ENCODE measurements at regions not wholly inside any gene's neighbourhood (a gene's known extent, or its start where the extent isn't known, plus 50 kb on each side); places are given as distances from the start of the nearest gene placed in this dataset.

DNA sequence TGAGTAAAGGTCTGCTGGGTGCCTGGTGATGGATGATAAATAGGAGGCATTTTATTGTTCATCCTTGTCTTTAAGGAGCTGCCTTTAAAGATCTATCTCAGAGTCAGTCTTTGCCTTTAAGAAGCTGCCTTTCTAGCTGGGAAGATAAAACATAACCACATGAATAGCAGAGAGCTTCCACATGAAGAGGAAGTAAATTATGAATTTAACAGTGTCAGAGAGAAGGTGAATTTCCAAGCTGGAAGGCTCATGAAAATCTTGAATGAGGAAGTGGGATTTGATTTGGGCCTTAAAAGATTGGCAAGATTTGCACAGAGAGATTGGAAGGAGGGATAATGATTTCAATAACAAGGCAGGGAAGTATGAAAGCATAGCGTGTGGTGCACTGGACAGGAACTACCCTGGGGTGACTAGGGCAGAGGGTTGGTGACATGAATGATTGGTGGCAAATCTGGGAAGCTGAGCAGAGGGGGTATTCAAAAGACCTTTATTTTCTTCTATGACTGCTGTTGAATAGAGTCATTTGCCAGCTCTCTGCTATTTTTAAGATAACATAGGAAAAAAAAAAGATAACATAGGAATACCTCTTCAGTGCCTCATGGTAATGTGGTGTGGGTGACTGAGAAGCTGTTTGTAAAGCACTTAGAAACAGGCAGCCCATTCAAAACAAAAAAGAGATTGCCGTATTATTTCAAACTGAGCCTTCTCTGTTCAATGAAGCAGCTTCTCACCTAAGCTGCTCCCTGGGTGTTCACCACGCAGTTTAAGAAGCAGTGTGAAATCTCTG lies 591.6 kb downstream of the PKHD1 start:
- no peak for DNase-seq

DNA sequence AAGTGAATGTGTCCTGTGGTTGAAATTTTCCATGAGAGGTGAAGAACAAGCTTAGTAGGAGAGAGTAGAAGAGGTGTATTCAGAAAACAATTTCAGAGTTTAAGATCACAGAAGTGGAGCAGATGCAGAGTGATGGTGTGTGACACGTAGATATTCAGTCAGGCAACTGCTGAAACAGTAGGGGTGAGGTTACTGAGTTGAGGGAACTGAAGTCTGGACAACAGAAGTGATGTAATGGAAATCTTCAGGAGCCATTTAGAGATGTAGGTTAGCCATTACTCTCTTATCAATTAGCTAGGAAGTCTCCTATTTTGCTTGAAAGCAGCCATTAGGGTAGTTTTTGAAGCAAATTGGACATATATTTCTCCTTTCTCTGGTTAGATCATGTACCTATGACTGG lies 584.4 kb downstream of the PKHD1 start:
- no peak for DNase-seq

DNA sequence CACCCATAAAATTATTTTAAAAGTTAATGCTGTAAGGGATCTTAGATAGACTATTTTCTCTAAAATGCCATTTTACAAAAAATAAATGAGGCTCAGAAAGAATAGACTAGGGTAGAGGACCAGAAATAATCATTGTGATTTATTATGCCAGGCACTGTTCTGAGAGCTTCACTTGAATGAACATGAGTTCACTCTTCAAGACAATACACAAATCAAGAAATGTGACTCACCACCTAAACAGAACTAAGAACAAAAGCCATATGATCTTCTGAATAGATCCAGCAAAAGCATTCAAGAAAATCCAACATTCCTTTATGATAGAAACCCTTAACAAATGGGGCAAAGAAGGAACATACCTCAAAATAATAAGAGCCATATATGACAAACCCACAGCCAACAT lies 582.0 kb downstream of the PKHD1 start:
- no peak for DNase-seq

DNA sequence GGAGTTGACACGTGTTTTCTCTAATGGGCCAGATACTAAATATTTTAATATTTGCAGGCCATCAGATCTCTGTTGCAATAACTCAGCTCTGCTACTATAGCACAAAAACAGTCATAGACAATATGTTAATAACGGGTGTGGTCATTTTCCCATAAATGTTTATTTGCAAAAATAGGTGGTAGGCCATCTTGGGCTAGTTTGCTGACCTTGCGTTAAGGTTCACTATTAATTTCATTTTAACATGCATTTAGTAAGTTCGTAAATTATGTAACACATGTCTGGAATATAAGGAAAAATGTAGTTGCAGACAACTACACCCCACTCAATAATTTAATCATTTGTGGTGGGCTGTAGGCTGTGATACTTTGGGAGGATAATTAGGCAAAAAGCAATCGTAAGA lies 577.8 kb downstream of the PKHD1 start:
- DNase-seq = no peak

DNA sequence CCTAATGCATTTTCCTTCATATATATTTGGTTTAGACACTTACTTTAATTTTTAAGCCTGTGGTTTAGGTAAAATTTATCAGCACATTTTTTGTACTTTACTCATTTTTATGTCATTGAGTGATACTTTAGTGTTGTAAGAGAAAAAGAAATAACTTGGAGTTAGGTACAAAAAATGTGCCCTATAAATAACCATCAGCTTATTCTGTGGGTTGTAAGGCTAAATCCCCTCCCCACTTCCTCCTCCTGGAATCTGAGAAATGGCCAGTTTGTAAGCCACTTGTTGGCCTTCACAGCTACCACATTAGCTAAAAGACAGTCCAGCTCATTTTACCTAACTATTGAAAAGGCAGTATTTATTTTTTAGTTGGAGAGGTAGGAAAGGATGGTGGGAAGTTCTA lies 576.3 kb downstream of the PKHD1 start:
- no peak for DNase-seq

DNA sequence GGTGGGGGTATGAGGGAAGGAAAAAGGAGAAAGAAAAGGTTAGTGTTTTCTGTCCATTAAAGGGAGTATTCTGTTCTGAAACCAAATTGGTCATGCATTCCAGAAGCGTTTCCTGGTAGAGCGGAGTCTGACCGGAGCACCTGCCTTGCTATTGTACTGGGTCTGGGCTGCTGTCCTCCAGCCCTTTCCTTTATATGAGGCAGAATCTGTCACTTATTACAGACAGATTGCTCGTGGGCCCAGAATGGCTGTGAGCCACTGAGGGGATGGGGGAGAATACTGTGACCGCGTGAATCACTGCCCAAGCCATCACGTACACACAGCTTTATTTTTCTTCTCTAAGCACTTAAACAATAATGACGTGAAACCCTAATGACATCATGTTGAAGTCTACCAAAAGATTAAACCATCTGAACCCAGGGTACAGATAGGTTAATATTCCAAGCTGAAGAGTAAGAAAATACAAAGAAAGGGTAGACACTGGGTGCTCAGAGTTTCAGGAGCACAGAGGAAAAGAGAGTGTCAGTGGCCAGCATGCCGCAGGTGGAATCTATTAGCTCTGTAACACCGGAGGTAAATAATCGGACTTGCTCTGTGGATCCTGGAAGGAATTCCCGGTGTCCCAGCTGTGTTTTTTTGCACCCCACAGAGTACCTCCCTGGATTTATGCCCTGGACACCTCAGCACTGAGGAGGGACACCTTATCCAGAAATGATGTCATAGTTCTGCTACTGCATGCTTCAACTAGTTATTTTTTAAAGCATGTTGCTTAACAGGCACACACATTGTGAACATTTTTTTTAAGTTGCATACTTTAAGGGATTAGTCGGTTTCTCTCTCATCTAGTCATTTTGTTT lies 573.3 kb downstream of the PKHD1 start:
- no peak for DNase-seq

DNA sequence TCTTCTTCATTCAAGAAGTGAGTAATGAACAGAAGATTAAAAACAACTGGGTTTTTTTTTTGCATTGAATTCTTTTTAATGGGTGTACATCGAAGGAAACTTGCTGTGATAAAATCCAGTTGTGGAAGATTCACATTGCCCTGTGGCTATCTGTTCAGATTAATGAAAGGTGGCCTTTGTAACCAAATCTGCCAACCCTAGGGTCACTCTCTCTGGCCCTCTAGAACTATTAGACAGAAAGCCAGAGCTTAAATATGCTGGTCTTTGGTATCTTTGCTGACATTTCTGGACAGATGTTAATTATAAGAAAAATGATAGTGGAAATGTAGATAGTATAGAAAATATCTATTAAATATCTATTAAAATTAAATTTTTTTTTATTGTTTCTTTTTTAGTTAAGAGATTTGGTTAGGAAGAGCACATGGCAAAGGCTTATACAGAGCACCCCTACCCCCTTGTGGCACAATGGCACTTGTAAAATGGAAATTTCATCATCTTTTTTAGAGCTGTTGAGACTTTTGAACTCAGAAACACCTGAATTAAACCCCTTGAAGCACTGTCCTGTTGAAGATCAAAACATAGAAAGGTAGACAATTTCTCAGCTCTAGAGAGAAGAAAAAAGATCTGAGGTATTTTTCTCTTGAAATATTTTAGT lies 572.5 kb downstream of the PKHD1 start:
- no peak for DNase-seq

DNA sequence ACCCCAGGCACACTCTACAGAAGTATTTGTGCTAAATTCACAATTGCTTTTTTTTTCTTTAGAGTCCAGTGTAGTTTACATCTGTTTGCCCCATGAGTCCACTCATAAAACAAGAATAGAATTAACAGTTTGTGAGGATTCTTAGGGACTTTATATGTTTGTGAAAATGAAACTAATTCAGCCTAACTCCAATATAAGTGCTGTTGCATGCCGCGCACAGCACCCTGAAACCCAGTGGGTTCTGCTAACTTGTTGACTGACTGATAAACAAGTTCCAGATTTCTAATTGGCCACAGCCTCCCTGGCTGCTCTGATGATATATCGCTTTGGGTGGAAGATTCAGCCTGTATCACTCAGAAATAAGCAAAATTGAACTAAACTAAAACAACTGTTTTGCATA lies 561.4 kb downstream of the PKHD1 start:
- no peak for DNase-seq

DNA sequence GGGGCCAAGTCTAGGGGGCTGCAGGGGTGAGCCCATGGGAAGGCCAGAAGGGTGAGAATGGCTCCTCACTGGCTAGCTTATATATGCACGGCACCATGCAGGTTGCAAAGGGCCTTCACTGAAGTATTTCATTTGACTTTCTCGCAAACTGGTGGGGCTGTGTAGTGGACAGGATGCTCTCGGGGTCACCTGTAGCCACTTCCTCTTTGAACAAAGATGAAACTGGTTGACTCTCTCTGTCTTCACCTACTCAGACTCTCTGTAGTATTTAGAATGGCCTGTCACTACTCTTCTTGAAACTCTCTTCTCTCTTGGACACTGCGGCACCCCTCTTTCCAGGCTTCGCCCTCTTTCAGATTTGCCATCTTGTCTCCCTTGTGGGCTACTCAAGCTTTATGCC lies 560.5 kb downstream of the PKHD1 start:
- no peak for DNase-seq

DNA sequence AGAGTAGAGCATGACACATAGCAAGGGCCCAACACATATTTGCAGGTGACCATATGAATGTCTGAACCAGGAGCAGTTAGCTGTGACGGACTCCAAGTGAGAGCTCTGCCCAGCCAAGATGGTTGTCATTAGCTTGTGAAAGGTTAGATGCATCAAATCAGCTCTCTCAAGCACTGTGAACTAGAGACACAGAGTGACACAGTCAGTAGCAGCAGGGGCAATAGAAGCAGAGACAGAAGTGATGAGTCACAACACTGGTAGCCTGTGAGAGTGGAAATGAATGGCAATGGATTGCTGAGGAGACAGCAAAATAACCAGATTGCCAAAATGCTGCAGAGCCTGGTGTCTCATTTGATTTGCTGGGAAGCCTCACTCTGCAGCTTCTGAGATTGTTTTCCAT lies 558.9 kb downstream of the PKHD1 start:
- DNase-seq = no peak

DNA sequence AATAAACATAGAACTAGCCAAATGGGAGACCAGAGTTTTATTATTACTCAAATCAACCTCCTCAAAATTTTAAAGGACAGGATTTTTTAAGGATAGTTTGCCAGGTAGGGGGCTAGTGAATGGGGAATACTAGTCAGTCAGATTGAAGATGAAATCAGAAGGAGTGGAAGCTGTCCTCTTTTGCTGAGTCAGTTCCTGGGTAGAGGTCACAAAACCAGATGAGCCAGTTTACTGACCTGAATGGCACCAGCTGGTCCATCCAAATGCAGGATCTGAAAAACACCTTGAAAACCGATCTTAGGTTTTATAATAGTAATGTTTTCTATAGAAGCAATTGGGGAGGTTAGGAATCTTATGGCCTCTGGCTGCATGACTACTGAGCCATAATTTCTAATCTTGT lies 558.2 kb downstream of the PKHD1 start:
- DNase-seq = no peak

DNA sequence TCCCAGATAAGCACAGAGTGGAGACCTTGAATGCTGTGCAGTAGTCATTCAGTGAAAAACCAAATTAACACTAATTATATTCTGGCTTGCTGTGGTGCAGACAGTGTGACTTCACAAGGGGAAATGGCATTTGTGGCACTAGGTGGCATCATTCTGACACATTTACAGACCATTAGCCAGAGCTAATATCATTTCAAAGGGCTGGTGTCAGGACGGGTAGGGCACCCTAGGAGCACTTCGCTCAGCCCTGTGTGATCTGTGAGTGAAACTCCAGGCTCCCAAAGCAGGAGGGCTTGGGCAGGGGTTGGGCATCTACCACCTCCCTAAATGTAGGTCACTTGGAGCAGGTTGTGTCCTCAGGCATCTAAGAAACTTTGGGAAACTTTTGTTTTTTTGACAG lies 555.8 kb downstream of the PKHD1 start:
- no peak for DNase-seq

DNA sequence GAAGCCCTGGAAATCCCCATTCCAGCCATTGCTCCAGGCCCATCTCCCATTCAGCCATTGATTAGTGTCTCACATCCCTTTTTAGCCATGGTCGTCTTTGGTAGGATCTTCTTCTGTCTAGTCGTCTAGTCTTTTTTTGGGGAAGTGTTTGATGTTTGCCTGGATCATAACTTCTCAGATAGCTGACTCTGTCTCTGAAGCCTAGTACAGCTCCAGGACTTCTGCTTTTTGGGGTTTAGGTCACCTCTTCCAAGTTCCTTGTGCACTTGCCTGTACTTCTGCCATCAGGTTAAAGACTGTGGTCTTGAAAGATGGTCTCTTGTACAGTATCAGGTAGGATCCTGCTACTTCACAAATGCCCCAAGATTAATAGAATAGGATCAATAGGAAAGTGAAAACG lies 553.5 kb downstream of the PKHD1 start:
- no peak for DNase-seq

DNA sequence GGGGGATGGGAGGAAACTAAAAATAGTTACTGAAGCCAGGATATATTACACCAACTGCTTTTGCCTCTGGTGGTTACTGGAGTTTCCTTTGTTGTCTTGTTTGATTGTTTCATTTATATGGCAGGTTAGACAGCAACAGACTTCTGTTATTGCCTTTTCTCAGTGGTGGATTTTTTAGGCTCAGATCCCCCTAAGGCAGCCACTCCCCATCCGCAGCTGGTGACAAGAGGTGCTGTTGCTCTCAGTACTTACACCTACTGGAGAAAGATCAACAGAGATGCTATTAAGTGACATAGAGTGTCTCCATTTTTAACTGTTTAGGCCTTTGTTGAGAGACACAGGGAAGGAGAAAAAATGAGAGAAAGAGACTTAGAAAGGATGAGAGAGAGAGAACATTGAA lies 552.1 kb downstream of the PKHD1 start:
- DNase-seq = no peak

DNA sequence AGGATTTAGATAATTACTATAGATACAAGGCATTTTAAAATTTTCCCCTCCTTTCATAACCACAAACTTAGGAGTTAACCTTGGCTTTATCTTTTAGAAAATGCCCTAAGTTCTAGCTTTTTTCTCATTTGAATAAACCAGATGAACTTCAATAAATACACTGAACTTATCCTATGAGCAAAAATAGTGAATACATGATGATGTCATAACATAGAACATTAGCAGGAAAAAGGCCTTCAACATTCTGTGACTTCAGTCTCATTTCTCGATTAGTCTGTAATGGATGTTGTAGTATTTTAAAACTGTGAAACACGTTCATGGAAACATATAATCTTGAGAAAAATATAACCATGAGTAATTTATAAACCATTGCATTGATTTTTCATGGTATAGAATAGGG lies 550.7 kb downstream of the PKHD1 start:
- no peak for DNase-seq

DNA sequence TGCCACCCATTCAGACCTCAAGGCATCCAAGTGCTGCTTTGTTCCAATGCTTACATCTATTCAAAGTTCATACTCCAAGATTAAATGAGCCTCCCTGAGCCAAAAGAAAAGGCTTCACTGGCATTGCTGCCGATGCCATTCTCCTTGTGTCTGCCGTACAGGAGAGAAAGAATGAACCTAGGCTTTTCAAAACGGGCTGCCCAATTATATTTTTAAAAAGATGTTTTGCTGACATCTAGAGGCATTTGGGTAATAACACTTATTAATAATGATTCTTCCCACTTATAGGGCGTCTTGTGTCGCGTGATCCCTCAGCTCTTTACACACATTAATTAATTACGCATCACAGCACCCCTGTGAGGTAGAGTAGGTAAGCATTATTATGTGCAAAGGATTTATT lies 545.6 kb downstream of the PKHD1 start:
- DNase-seq = no peak

DNA sequence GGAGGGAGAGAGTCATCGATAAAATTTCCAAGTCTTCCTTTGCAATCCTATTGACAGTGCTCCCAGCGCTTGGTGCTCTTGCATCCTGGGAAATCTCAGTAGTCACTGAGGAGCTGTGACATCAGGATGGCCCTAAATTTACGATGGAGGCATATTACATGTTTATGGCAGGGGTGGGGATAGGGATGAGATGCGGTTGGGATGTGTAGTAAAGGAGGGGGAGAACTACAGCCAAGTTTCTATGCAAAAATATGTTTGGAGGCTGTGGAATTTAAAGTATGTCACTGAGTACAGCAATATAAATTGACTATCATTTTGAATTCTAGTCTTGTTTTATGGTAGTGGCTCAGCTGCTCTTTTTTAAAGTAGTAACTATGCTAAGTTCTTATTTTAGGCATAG lies 544.9 kb downstream of the PKHD1 start:
- DNase-seq = no peak

DNA sequence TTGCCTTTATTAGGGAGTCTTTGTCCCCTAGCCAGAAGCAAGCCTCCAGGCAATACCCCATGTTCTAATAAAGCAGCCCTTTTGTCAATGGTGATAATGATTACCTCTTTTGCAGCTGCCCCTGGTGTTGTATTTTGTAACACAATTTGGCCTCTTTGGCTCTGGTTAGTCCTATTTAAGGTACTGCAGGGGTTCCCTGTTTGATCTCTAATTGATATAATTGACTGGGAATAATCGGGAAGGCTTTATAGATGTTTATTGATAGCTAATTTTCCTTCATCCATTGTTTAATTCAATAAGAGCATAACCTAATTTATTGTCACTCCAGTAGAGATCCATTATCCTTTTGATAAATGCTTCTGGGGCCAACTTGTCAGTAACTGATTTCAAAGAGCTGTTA lies 537.2 kb downstream of the PKHD1 start:
- DNase-seq = no peak

DNA sequence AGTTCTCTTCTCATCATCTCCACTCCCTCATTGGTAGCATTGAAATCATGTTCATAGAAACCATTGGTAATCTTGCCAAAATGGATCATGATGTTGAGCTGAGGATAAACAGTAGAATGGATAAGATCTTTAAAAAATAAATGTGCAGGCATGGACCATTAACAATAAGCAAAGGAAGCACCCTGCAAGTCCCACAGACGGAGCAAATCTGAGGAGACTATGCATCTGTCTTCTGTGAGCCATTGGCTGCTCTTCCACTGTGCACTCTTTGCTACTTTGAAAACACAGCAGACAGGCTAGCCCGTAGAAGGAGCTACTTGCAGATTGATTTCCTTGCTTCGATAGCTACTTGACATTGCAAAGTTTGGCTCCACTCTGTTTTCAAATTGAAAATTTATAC lies 535.0 kb downstream of the PKHD1 start:
- no peak for DNase-seq

DNA sequence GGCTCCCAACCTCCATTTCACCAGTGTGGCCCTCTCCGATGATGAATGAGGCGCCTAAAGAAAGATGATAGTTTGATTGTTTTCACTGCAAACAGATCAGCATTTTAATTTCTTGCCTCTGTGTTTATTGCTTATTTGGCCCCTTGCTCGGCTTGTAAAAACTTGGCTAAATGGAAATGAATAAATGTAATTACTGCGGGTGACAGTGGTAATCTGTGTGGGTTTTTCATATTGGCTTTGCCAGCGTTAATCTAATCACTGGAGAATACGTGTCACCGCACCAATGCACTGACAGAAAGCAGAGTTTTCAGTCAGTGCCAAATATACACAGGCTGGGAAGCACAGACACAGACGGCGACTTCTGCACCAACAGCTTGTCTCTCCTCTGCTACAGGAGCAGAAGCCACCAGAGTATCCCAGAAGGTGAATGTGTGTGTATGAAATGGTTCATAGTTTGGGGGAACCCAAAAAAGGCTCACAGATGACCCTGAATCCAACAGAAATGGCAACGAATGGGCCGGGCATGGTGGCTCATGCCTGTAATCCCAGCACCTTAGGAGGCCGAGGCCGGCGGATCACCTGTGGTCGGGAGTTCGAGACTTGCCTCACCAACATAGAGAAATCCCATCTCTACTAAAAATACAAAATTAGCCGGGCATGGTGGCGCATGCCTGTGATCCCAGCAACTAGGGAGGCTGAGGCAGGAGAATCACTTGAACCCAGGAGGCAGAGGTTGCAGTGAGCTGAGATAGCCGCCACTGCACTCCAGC lies 534.0 kb downstream of the PKHD1 start:
- DNase-seq = no peak

DNA sequence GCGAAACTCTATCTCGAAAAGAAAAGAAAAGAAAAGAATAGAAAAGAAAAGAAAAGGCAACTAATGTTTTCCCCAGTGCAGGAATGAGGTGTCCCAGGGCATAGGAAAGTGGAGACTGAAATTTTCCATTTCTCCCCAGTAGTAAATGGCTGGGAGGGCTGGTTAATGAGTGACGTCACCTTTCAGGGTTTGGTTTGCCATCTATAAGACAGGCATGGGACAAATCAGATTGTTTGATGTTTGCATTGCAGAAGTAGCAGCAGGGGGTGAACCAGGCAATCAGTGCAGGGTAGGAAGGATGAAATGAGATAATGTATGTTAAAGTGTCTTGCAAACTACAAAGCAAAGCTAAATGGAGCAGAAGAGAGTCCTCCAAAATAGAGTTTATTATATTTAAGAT lies 533.4 kb downstream of the PKHD1 start:
- no peak for DNase-seq

DNA sequence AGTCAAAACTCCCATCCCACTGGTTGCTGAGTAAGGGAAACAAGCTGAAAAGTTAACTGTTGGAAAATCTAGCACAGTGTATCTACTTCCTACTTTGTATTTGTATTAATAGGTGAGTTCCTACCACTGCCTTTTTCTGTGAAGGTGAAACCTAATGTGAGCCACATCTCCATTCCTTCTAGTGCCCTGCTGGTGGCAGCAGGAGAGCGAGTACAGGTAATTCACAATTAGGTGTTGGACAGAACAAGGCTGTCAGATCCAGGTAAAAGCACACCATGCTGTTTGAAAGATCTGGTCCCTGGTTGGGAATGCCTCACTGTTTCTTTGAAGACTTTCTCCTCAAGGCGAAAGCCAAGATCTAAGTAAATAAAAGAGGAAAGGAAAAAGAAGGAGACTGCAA lies 528.4 kb downstream of the PKHD1 start:
- DNase-seq = no peak

DNA sequence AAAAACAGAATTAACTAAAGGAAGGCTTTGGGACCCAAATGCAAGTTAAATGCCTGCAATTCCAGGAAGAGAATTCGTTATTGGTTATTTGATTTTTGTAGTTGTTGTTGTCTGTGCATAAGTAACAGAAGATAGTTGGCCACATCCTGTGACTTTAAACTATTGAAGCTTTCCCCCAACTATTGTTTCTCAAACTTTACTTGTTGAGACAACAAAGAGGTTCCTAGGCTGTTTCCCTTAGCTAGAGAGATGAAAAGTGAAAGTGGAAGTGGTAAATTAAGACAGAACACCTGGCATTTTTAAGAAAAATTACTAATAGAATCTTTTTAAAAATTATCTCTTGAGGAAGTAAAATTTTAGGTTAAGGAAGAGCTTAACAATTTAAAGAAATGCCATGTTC lies 525.2 kb downstream of the PKHD1 start:
- DNase-seq = no peak

Data from GF-D8 (cell line).